ENCODE measurements at regions not wholly inside any gene's neighbourhood (a gene's known extent, or its start where the extent isn't known, plus 50 kb on each side); places are given as distances from the start of the nearest gene placed in this dataset.

DNA sequence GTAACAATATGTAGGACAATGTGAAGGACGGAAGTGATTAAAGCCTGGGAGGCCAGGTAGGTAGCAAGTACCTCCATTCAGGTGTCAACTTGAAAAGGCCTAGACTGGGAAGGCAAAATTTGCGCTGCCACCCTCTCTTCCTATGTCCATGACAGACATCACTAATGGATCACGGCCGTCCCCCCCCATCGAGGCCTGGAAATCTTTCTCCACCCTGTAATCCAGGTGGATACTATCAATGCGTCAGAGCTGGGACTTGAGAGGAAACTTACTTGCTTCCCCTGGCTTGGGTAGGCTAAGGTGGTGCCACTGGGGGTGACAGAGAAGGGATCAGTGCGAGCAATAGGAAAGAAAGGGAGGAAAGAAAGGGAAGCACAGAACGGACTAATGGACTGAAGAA lies 156.1 kb downstream of the SALL1 start:
- Histone ChIP-seq H3K9me3 (no peaks in the 10 kb centered on the region), H3K27me3 (ENCODE audit: insufficient read depth) (no peaks in the 10 kb centered on the region), H3K9ac (no peak overlapping the region), H3K9me2 (no peaks in the 10 kb centered on the region), H3K27ac (ENCODE audit: low read depth in 2 of 2, low read length in 1 of 2) (no peak overlapping the region), H3F3A (replicated peaks; ENCODE audit: insufficient read depth) (no peaks in the 10 kb centered on the region), H3K36me3 (replicated peaks in 1 of 2; ENCODE audit: control insufficient read depth in 1 of 2, insufficient read depth in 2 of 2, low read length in 1 of 2) (no peaks in the 10 kb centered on the region), H3K4me2 (no peak overlapping the region), H3K4me3 (ENCODE audit: low read depth in 2 of 2, low read length in 1 of 2) (no peak overlapping the region), H2AFZ (ENCODE audit: low read depth) (no peak overlapping the region), H3K79me2 (ENCODE audit: insufficient read depth) (no peaks in the 10 kb centered on the region), H4K20me1 (ENCODE audit: insufficient read depth) (no peaks in the 10 kb centered on the region), H3K4me1 (ENCODE audit: control insufficient read depth in 1 of 2, insufficient read depth in 2 of 2, low read depth in 1 of 2, low read length in 1 of 2) (no peaks in the 10 kb centered on the region)
- TF ChIP-seq, protein P1, sequence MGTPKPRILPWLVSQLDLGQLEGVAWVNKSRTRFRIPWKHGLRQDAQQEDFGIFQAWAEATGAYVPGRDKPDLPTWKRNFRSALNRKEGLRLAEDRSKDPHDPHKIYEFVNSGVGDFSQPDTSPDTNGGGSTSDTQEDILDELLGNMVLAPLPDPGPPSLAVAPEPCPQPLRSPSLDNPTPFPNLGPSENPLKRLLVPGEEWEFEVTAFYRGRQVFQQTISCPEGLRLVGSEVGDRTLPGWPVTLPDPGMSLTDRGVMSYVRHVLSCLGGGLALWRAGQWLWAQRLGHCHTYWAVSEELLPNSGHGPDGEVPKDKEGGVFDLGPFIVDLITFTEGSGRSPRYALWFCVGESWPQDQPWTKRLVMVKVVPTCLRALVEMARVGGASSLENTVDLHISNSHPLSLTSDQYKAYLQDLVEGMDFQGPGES (IDR thresholded peaks at IDR 0.05; ENCODE audit: low read depth, low read length): no peak
- TF ChIP-seq FOXM1 (IDR thresholded peaks at IDR 0.05; ENCODE audit: low read depth): no peak
- no peak for TF ChIP-seq EP300 (IDR thresholded peaks at IDR 0.05; ENCODE audit: borderline replicate concordance in 1 of 2, low read depth in 1 of 2, low read length in 1 of 2)
- TF ChIP-seq SIN3A (IDR thresholded peaks at IDR 0.05; ENCODE audit: borderline replicate concordance, low read depth, low read length): no peak
- no peak for TF ChIP-seq EZH2phosphoT487 (IDR thresholded peaks at IDR 0.05; ENCODE audit: borderline replicate concordance, low read depth)
- TF ChIP-seq, protein P2, sequence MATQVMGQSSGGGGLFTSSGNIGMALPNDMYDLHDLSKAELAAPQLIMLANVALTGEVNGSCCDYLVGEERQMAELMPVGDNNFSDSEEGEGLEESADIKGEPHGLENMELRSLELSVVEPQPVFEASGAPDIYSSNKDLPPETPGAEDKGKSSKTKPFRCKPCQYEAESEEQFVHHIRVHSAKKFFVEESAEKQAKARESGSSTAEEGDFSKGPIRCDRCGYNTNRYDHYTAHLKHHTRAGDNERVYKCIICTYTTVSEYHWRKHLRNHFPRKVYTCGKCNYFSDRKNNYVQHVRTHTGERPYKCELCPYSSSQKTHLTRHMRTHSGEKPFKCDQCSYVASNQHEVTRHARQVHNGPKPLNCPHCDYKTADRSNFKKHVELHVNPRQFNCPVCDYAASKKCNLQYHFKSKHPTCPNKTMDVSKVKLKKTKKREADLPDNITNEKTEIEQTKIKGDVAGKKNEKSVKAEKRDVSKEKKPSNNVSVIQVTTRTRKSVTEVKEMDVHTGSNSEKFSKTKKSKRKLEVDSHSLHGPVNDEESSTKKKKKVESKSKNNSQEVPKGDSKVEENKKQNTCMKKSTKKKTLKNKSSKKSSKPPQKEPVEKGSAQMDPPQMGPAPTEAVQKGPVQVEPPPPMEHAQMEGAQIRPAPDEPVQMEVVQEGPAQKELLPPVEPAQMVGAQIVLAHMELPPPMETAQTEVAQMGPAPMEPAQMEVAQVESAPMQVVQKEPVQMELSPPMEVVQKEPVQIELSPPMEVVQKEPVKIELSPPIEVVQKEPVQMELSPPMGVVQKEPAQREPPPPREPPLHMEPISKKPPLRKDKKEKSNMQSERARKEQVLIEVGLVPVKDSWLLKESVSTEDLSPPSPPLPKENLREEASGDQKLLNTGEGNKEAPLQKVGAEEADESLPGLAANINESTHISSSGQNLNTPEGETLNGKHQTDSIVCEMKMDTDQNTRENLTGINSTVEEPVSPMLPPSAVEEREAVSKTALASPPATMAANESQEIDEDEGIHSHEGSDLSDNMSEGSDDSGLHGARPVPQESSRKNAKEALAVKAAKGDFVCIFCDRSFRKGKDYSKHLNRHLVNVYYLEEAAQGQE (IDR thresholded peaks at IDR 0.05; ENCODE audit: low read depth, low read length): no peak
- TF ChIP-seq YY1 (IDR thresholded peaks at IDR 0.05; ENCODE audit: low read depth): no peak
- TF ChIP-seq RCOR1 (IDR thresholded peaks at IDR 0.05; ENCODE audit: low read length): no peak
- no peak for TF ChIP-seq FOXJ3 (CRISPR knock-in tag; IDR thresholded peaks at IDR 0.05)
- TF ChIP-seq, protein P3, sequence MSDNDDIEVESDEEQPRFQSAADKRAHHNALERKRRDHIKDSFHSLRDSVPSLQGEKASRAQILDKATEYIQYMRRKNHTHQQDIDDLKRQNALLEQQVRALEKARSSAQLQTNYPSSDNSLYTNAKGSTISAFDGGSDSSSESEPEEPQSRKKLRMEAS (IDR thresholded peaks at IDR 0.05; ENCODE audit: low read depth): no peak
- no peak for TF ChIP-seq GATA2 (CRISPR knock-in tag; IDR thresholded peaks at IDR 0.05)
- TF ChIP-seq JUND (IDR thresholded peaks at IDR 0.05): no peak
- no peak for TF ChIP-seq SMC3 (IDR thresholded peaks at IDR 0.05; ENCODE audit: low read depth, low read length)
- no peak for TF ChIP-seq RXRA (IDR thresholded peaks at IDR 0.05; ENCODE audit: borderline replicate concordance, low read depth)
- TF ChIP-seq, protein P4, sequence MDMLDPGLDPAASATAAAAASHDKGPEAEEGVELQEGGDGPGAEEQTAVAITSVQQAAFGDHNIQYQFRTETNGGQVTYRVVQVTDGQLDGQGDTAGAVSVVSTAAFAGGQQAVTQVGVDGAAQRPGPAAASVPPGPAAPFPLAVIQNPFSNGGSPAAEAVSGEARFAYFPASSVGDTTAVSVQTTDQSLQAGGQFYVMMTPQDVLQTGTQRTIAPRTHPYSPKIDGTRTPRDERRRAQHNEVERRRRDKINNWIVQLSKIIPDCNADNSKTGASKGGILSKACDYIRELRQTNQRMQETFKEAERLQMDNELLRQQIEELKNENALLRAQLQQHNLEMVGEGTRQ (IDR thresholded peaks at IDR 0.05; ENCODE audit: borderline replicate concordance, low read depth, low read length): no peak
- TF ChIP-seq MEF2A (IDR thresholded peaks at IDR 0.05; ENCODE audit: borderline replicate concordance, low read depth): no peak
- TF ChIP-seq TCF12 (IDR thresholded peaks at IDR 0.05): no peak
- no peak for TF ChIP-seq NFIC (IDR thresholded peaks at IDR 0.05; ENCODE audit: borderline replicate concordance)
- TF ChIP-seq GABPA (IDR thresholded peaks at IDR 0.05; ENCODE audit: low read depth): no peak
- POLR2A ChIA-PET: no interaction called here
- WGBS (ENCODE audit: low lambda C conversion rate): 16% methylated on average over 8 of the region's 8 CpGs
- no peak for DNase-seq
- CTCF ChIA-PET: no interaction called here

All from SK-N-SH (cell line).